MCF 10A (cell line): ENCODE measurements at regions not wholly inside any gene's neighbourhood (a gene's known extent, or its start where the extent isn't known, plus 50 kb on each side); places are given as distances from the start of the nearest gene placed in this dataset.

ENCODE experiments used
- BruUV-seq: library from RNA; stranded (reverse); fragments of 400-500 nt; replicated peaks from 2 replicates; lab custom pipeline; 2021; lab: Mats Ljungman, UMichigan
- CTCF ChIA-PET: fragments of 300-600 bp; sonication (Branson Sonifier 250); formaldehyde crosslinking; extraction: SDS; loops from one replicate; lab custom pipeline; 2021; ENCODE audit warnings: antibody characterized with exemption, inconsistent platforms; lab: Yijun Ruan, JAX
- POLR2A ChIA-PET: fragments of 300-600, 350-650 bp; sonication (Branson Sonifier 250); formaldehyde crosslinking; extraction: SDS; loops from one replicate; lab custom pipeline; 2020; ENCODE audit warnings: antibody characterized with exemption, inconsistent platforms; lab: Yijun Ruan, JAX
- DNase-seq: peaks from one replicate; pipeline ENCODE4 v3.0.0-alpha.2; 2018; ENCODE audit not compliant: unreplicated experiment
- H3K27ac Mint-ChIP-seq: one replicate; pipeline ENCODE4 v1.8.0; 2022; ENCODE audit warnings: mild to moderate bottlenecking, low read depth, mixed read lengths; ENCODE audit not compliant: unreplicated experiment
- H3K27me3 Mint-ChIP-seq: one replicate; pipeline ENCODE4 v1.8.0; 2022; ENCODE audit warnings: mixed read lengths; ENCODE audit not compliant: insufficient read depth, unreplicated experiment
- H3K36me3 Mint-ChIP-seq: one replicate; pipeline ENCODE4 v1.8.0; 2022; ENCODE audit warnings: mild to moderate bottlenecking, moderate library complexity, mixed read lengths; ENCODE audit not compliant: insufficient read depth, unreplicated experiment
- H3K4me1 Mint-ChIP-seq: one replicate; pipeline ENCODE4 v1.8.0; 2022; ENCODE audit warnings: mixed read lengths; ENCODE audit not compliant: insufficient read depth, unreplicated experiment
- H3K4me3 Mint-ChIP-seq: one replicate; pipeline ENCODE4 v1.8.0; 2022; ENCODE audit warnings: mild to moderate bottlenecking, moderate library complexity, mixed read lengths; ENCODE audit not compliant: unreplicated experiment
- H3K9me3 Mint-ChIP-seq: one replicate; pipeline ENCODE4 v1.8.0; 2022; ENCODE audit warnings: mixed read lengths; ENCODE audit not compliant: unreplicated experiment
- intact Hi-C: fragments of 100-400 bp; cut with micrococcal nuclease; formaldehyde crosslinking; loops from 2 replicates; pipeline ENCODE4 v1.14.1; 2022
- TF ChIP-seq, protein P1 (sequence below): fragments of 200-600 bp; IDR thresholded peaks from one replicate; pipeline ENCODE4 v1.8.0; 2022; ENCODE audit warnings: antibody characterized with exemption, mild to moderate bottlenecking; ENCODE audit not compliant: unreplicated experiment

DNA sequence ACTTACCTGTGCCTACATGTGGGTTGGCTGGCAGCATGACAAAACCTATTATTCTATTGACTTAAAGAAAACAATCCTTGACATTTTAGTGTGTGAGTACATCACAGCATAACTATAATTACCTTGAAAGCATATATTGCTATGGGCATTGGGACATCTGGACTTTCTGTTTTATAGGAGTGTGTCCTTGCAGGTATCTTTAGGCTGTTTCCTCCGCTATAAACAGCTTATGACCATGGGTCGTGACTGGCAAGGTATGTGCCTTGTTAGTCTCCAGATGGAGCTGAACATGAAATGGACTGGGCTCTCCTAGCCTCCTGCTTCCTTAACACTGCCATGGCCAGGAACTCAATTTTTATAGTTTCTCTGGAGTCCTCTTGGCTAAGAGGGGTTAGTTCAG, 317.4 kb upstream of the COBL start:
- no peak overlapping the region for H3K27ac Mint-ChIP-seq
- POLR2A ChIA-PET: no interaction called here

DNA sequence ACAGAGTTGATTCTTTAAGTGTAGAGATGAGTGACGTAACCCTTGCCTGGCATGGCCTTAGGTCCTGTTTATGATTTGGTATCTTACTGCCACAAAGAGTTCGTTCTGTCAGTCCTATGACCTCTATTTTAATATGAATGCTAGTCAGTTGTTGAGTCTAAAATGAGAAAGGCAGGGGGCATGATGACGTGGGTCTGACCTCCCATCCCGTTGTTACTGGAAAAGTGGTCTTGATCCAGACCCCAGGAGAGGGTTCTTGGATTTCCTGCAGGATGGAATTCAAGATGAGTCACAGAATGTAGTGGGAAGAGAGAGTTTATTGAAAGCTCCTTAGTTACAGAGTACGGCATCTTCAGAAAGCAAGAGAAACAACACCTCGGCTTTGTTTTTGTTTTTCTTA, 317.0 kb upstream of the COBL start:
- intact Hi-C loops: no loop called here
- H3K27ac Mint-ChIP-seq: no peak overlapping the region
- TF ChIP-seq, protein P1, sequence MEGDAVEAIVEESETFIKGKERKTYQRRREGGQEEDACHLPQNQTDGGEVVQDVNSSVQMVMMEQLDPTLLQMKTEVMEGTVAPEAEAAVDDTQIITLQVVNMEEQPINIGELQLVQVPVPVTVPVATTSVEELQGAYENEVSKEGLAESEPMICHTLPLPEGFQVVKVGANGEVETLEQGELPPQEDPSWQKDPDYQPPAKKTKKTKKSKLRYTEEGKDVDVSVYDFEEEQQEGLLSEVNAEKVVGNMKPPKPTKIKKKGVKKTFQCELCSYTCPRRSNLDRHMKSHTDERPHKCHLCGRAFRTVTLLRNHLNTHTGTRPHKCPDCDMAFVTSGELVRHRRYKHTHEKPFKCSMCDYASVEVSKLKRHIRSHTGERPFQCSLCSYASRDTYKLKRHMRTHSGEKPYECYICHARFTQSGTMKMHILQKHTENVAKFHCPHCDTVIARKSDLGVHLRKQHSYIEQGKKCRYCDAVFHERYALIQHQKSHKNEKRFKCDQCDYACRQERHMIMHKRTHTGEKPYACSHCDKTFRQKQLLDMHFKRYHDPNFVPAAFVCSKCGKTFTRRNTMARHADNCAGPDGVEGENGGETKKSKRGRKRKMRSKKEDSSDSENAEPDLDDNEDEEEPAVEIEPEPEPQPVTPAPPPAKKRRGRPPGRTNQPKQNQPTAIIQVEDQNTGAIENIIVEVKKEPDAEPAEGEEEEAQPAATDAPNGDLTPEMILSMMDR: no peak
- DNase-seq: no peak
- no TSS peak for BruUV-seq
- no peaks in the 10 kb centered on the region for H3K36me3 Mint-ChIP-seq
- ChIA-PET POLR2A (no interaction called here), CTCF (interaction anchor here (0.7 kb wide), 1 partner anchor 1929 kb away, joined by 5 read pairs; no protein-coding TSS in a partner anchor)
- H3K4me3 Mint-ChIP-seq: no peak overlapping the region
- no peaks in the 10 kb centered on the region for H3K4me1 Mint-ChIP-seq
- H3K27me3 Mint-ChIP-seq: peaks cover 74% of the 10 kb centered on the region
- H3K9me3 Mint-ChIP-seq: no peaks in the 10 kb centered on the region

More for the DNA sequence above, 317.4 kb upstream of the COBL start:
- intact Hi-C loops: no loop called here
- Mint-ChIP-seq H3K4me3 (no peak overlapping the region), H3K27me3 (peaks cover 78% of the 10 kb centered on the region), H3K9me3 (no peaks in the 10 kb centered on the region), H3K36me3 (no peaks in the 10 kb centered on the region), H3K4me1 (no peaks in the 10 kb centered on the region)
- DNase-seq: no peak
- CTCF ChIA-PET: interaction anchor here (0.6 kb wide), 1 partner anchor 116 kb away, joined by 3 read pairs; no protein-coding TSS in a partner anchor
- BruUV-seq: no TSS peak
- TF ChIP-seq, protein P1: no peak

GRCh38 chr7:51633006-51633405, 316.4 kb upstream of the COBL start:
- CTCF ChIA-PET: interaction anchor here (0.7 kb wide), 2 partner anchors 8 to 1930 kb away, joined by 4 to 5 read pairs; no protein-coding TSS in a partner anchor
- BruUV-seq: no TSS peak
- no peak for DNase-seq
- no peaks in the 10 kb centered on the region for H3K4me1 Mint-ChIP-seq
- POLR2A ChIA-PET: no interaction called here
- no peak overlapping the region for H3K27ac Mint-ChIP-seq
- no peaks in the 10 kb centered on the region for H3K9me3 Mint-ChIP-seq
- intact Hi-C loops: no loop called here
- H3K27me3 Mint-ChIP-seq: peaks cover 68% of the 10 kb centered on the region
- no peaks in the 10 kb centered on the region for H3K36me3 Mint-ChIP-seq
- no peak overlapping the region for H3K4me3 Mint-ChIP-seq
- TF ChIP-seq, protein P1: no peak

- POLR2A ChIA-PET: no interaction called here
- H3K36me3 Mint-ChIP-seq: no peaks in the 10 kb centered on the region
- CTCF ChIA-PET: no interaction called here
- no TSS peak for BruUV-seq
- intact Hi-C loops: no loop called here
- no peaks in the 10 kb centered on the region for H3K4me1 Mint-ChIP-seq
- peaks cover 66% of the 10 kb centered on the region for H3K27me3 Mint-ChIP-seq
- TF ChIP-seq, protein P1: no peak
- H3K27ac Mint-ChIP-seq: no peak overlapping the region
- no peaks in the 10 kb centered on the region for H3K9me3 Mint-ChIP-seq
- H3K4me3 Mint-ChIP-seq: no peak overlapping the region
- no peak for DNase-seq
Measured at GRCh38 chr7:51630933-51631332, 314.3 kb upstream of the COBL start.
